Left ventricle myocardium inferior (tissue), 1 donor: ENCODE measurements at regions not wholly inside any gene's neighbourhood (a gene's known extent, or its start where the extent isn't known, plus 50 kb on each side); places are given as distances from the start of the nearest gene placed in this dataset.

Experiments used
- DNase-seq: peaks from one replicate; pipeline ENCODE4 v3.0.0-alpha.2; 2020
- H3K27ac ChIP-seq: fragments of 200-600 bp; replicated peaks from 2 replicates; pipeline ENCODE4 v1.8.0; 2021
- H3K27me3 ChIP-seq: fragments of 200-600 bp; 2 replicates; pipeline ENCODE4 v1.8.0; 2021; ENCODE audit warnings: low read depth
- H3K36me3 ChIP-seq: fragments of 200-600 bp; 2 replicates; pipeline ENCODE4 v1.8.0; 2021
- H3K4me1 ChIP-seq: fragments of 200-600 bp; 2 replicates; pipeline ENCODE4 v1.8.0; 2021
- H3K4me3 ChIP-seq: fragments of 200-600 bp; 2 replicates; pipeline ENCODE4 v1.8.0; 2021; ENCODE audit warnings: mild to moderate bottlenecking, moderate library complexity
- H3K9me3 ChIP-seq: fragments of 200-600 bp; replicated peaks from 2 replicates; pipeline ENCODE4 v1.8.0; 2021
- CTCF ChIP-seq: fragments of 200-600 bp; IDR thresholded peaks from 2 replicates; pipeline ENCODE4 v1.8.0; 2021; ENCODE audit warnings: antibody characterized with exemption, mild to moderate bottlenecking, borderline replicate concordance
- intact Hi-C: fragments of 100-400 bp; cut with micrococcal nuclease; formaldehyde crosslinking; loops from one replicate; pipeline ENCODE4 v1.11.0; 2022
- donor health status: DM: no; HTN: yes; CAD: no; lungs with severe emphysema.

GRCh38 chr11:116582571-116582970, 190.2 kb downstream of the BUD13 start:
- DNase-seq, result no peak
- Histone ChIP-seq H3K4me3 (no peak overlapping the region), H3K36me3 (no peaks in the 10 kb centered on the region), H3K4me1 (peaks cover 30% of the 10 kb centered on the region), H3K27ac (no peak overlapping the region), H3K9me3 (no peaks in the 10 kb centered on the region), H3K27me3 (peaks cover 80% of the 10 kb centered on the region)
- no peak for TF ChIP-seq CTCF
- intact Hi-C loops, result no loop called here

- DNase-seq, result no peak
- TF ChIP-seq CTCF, result no peak
- Histone ChIP-seq H3K4me1 (peaks cover 40% of the 10 kb centered on the region), H3K27ac (no peak overlapping the region), H3K4me3 (no peak overlapping the region), H3K36me3 (no peaks in the 10 kb centered on the region), H3K9me3 (no peaks in the 10 kb centered on the region), H3K27me3 (peaks cover 79% of the 10 kb centered on the region)
- intact Hi-C loops, result no loop called here
Observed at GRCh38 chr11:116581349-116581748, 191.4 kb downstream of the BUD13 start.

GRCh38 chr11:116580799-116581198, 192.0 kb downstream of the BUD13 start:
- Histone ChIP-seq H3K4me1 (peaks cover 40% of the 10 kb centered on the region), H3K36me3 (no peaks in the 10 kb centered on the region), H3K27me3 (peaks cover 75% of the 10 kb centered on the region), H3K27ac (no peak overlapping the region), H3K9me3 (no peaks in the 10 kb centered on the region), H3K4me3 (peak overlapping the region; percentile 50)
- TF ChIP-seq CTCF, result no peak
- DNase-seq, result no peak
- intact Hi-C loops, result no loop called here

GRCh38 chr11:116579857-116580727, 192.7 kb downstream of the BUD13 start:
- no peaks in the 10 kb centered on the region for H3K36me3 ChIP-seq
- H3K27me3 ChIP-seq, result peaks cover 71% of the 10 kb centered on the region
- peaks cover 40% of the 10 kb centered on the region for H3K4me1 ChIP-seq
- TF ChIP-seq CTCF, result no peak
- H3K27ac ChIP-seq, result no peak overlapping the region
- H3K9me3 ChIP-seq, result no peaks in the 10 kb centered on the region
- intact Hi-C loops, result no loop called here
- no peak for DNase-seq
- peak overlapping the region; percentile 50 for H3K4me3 ChIP-seq

- Histone ChIP-seq H3K27ac (no peak overlapping the region), H3K4me3 (no peak overlapping the region), H3K36me3 (no peaks in the 10 kb centered on the region), H3K4me1 (peaks cover 40% of the 10 kb centered on the region), H3K27me3 (peaks cover 61% of the 10 kb centered on the region), H3K9me3 (no peaks in the 10 kb centered on the region)
- peak; percentile 47 for DNase-seq
- TF ChIP-seq CTCF, result no peak
- intact Hi-C loops, result no loop called here
Observed at GRCh38 chr11:116579031-116579653, 193.6 kb downstream of the BUD13 start.
